IMR-90 (cell line): ENCODE measurements at regions not wholly inside any gene's neighbourhood (a gene's known extent, or its start where the extent isn't known, plus 50 kb on each side); places are given as distances from the start of the nearest gene placed in this dataset.

Source experiments
- CHD1 ChIP-seq: IDR thresholded peaks from 2 replicates; pipeline ENCODE4 v1.6.1; 2012; ENCODE audit warnings: low read depth, low read length, improper control_type of control experiment
- CTCF ChIP-seq: conservative IDR thresholded peaks from 2 replicates; pipeline ENCODE4 v1.5.1; 2012; ENCODE audit warnings: mild to moderate bottlenecking, low read depth, low read length, improper control_type of control experiment
- FOS ChIP-seq: fragments of 150-350 bp; IDR thresholded peaks from 2 replicates; pipeline ENCODE4 v1.6.1; 2016; ENCODE audit warnings: low read depth, low read length
- MAFK ChIP-seq: IDR thresholded peaks from 2 replicates; pipeline ENCODE4 v1.6.1; 2012; ENCODE audit warnings: low read depth, low read length, improper control_type of control experiment
- MXI1 ChIP-seq: IDR thresholded peaks from 2 replicates; pipeline ENCODE4 v1.6.1; 2012; ENCODE audit warnings: low read depth, mild to moderate bottlenecking, low read length, moderate library complexity, borderline replicate concordance
- NFE2L2 ChIP-seq: fragments of 150-350 bp; IDR thresholded peaks from 2 replicates; pipeline ENCODE4 v1.6.1; 2016; ENCODE audit warnings: low read depth, mild to moderate bottlenecking, low read length
- POLR2A ChIP-seq: IDR thresholded peaks from 2 replicates; pipeline ENCODE4 v1.6.1; 2012; ENCODE audit warnings: mild to moderate bottlenecking, low read depth, low read length
- RCOR1 ChIP-seq: IDR thresholded peaks from 2 replicates; pipeline ENCODE4 v1.6.1; 2012; ENCODE audit warnings: mild to moderate bottlenecking, low read length, improper control_type of control experiment; ENCODE audit not compliant: insufficient replicate concordance
- RFX5 ChIP-seq: IDR thresholded peaks from 2 replicates; pipeline ENCODE4 v1.8.0; 2012; ENCODE audit warnings: low read depth, mild to moderate bottlenecking, low read length, moderate library complexity
- SMC3 ChIP-seq: fragments of 150-350 bp; IDR thresholded peaks from 2 replicates; pipeline ENCODE4 v1.6.1; 2016; ENCODE audit warnings: low read depth, mild to moderate bottlenecking, antibody characterized with exemption, low read length, moderate library complexity
- USF2 ChIP-seq: fragments of 150-350 bp; IDR thresholded peaks from 2 replicates; pipeline ENCODE4 v1.6.1; 2017; ENCODE audit warnings: mild to moderate bottlenecking, antibody characterized with exemption, low read length, low read depth

- TF ChIP-seq CTCF: no peak
- TF ChIP-seq FOS: no peak
- no peak for TF ChIP-seq USF2
- no peak for TF ChIP-seq POLR2A
- TF ChIP-seq CHD1: no peak
- no peak for TF ChIP-seq NFE2L2
- TF ChIP-seq MXI1: no peak
- TF ChIP-seq RCOR1: no peak
- TF ChIP-seq SMC3: no peak
- no peak for TF ChIP-seq MAFK
- TF ChIP-seq RFX5: no peak
Observed at GRCh38 chr17:34703533-34703932, 124.2 kb downstream of the TMEM132E start.
